Neural crest cell (in vitro differentiated cells): ENCODE measurements at regions not wholly inside any gene's neighbourhood (a gene's known extent, or its start where the extent isn't known, plus 50 kb on each side); places are given as distances from the start of the nearest gene placed in this dataset.

Source experiments
- DNase-seq: peaks from one replicate; pipeline ENCODE4 v3.0.0; 2021; ENCODE audit warnings: low read depth, mixed read lengths, low spot score
- H3K27ac Mint-ChIP-seq: one replicate; pipeline ENCODE4 v1.8.0; 2021; ENCODE audit warnings: mild to moderate bottlenecking, mixed read lengths; ENCODE audit not compliant: unreplicated experiment
- H3K27me3 Mint-ChIP-seq: 2 replicates; pipeline ENCODE4 v1.8.0; 2021; ENCODE audit warnings: low read depth, mild to moderate bottlenecking, mixed read lengths
- H3K36me3 Mint-ChIP-seq: 2 replicates; pipeline ENCODE4 v1.8.0; 2021; ENCODE audit warnings: low read depth, mild to moderate bottlenecking, mixed read lengths
- H3K4me1 Mint-ChIP-seq: 2 replicates; pipeline ENCODE4 v1.8.0; 2021; ENCODE audit warnings: mixed read lengths
- H3K4me3 Mint-ChIP-seq: one replicate; pipeline ENCODE4 v1.8.0; 2021; ENCODE audit warnings: mild to moderate bottlenecking, mixed read lengths
- H3K9me3 Mint-ChIP-seq: 2 replicates; pipeline ENCODE4 v1.8.0; 2021; ENCODE audit warnings: mixed read lengths
- CTCF ChIP-seq: fragments of 200-600 bp; sonication (generic); conservative IDR thresholded peaks from 2 replicates; pipeline ENCODE4 v1.5.0; 2021; ENCODE audit warnings: antibody characterized with exemption, mild to moderate bottlenecking

GRCh38 chr7:45349090-45349489 lies 191.5 kb downstream of the RAMP3 start:
- Mint-ChIP-seq H3K4me1 (peaks cover 21% of the 10 kb centered on the region), H3K4me3 (no peak overlapping the region), H3K36me3 (no peaks in the 10 kb centered on the region), H3K27me3 (peaks cover 3% of the 10 kb centered on the region), H3K27ac (no peak overlapping the region), H3K9me3 (no peaks in the 10 kb centered on the region)
- TF ChIP-seq CTCF, result no peak
- no peak for DNase-seq

- Mint-ChIP-seq H3K27me3 (peaks cover 8% of the 10 kb centered on the region), H3K4me1 (peaks cover 21% of the 10 kb centered on the region), H3K27ac (no peak overlapping the region), H3K9me3 (no peaks in the 10 kb centered on the region), H3K4me3 (no peak overlapping the region), H3K36me3 (no peaks in the 10 kb centered on the region)
- no peak for DNase-seq
- no peak for TF ChIP-seq CTCF
Observed at GRCh38 chr7:45350896-45351295, 193.3 kb downstream of the RAMP3 start.

DNA sequence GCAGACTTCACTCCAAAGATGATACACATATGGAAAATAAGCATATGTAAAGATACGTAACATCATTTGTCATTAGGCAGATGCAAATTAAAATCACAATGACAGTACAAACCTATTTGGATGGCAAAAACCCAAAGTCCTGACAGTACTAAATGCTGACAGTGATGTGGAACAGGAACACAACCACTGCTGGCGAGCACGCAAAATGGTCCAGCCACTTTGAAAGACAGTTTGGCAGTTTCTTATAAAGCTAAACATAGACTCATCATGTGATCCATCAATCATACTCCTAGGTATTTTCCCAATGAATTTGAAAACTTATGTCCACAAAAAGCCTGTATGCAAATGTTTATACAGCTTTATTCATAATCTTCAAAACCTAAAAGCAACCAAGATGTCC lies 200.7 kb downstream of the RAMP3 start:
- TF ChIP-seq CTCF, result no peak
- Mint-ChIP-seq H3K27me3 (peaks cover 14% of the 10 kb centered on the region), H3K4me1 (no peaks in the 10 kb centered on the region), H3K27ac (no peak overlapping the region), H3K36me3 (no peaks in the 10 kb centered on the region), H3K9me3 (no peaks in the 10 kb centered on the region), H3K4me3 (no peak overlapping the region)
- DNase-seq, result no peak

DNA sequence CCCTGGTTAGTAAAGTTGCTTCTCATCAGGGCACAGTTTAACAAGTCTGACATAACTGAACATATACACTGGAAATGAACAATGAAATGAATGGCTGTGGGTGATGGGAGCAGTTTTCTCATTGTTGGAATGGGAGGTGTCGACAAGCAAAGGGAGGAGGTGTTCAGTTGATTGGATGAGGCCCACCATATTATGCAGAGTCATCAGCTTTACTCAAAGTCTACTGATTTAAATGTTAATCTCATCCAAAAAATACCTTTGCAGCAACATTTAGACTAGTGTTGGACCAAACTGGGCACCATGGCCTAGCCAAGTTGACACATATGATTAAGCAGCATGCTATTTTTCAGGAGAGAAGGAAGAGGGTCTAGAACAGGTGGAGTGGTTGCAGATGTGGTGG lies 201.7 kb downstream of the RAMP3 start:
- Mint-ChIP-seq H3K4me3 (no peak overlapping the region), H3K27ac (no peak overlapping the region), H3K9me3 (no peaks in the 10 kb centered on the region), H3K4me1 (no peaks in the 10 kb centered on the region), H3K27me3 (peaks cover 9% of the 10 kb centered on the region), H3K36me3 (no peaks in the 10 kb centered on the region)
- TF ChIP-seq CTCF, result no peak
- DNase-seq, result no peak

DNA sequence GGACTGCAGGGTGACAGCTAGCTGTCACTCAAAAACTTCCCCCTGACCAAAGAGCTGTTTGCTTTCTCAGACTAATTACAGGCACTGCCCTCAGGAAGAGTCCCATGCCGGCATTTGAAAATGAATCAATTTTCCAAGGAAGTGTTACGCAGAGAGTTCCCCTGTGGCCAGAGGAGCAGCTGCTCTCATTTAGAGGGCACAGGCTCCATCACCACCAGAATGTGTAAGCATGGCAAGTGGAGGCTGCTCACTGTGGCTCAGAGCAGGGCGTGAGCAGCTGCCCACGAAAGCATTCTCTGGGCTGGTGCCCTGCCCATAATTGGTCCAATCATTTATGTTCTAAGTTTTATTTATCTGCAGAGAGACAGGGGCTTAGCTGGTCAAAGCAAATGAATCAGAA lies 202.2 kb downstream of the RAMP3 start:
- H3K36me3 Mint-ChIP-seq, result no peaks in the 10 kb centered on the region
- H3K27ac Mint-ChIP-seq, result no peak overlapping the region
- no peak for TF ChIP-seq CTCF
- no peak overlapping the region for H3K4me3 Mint-ChIP-seq
- H3K9me3 Mint-ChIP-seq, result no peaks in the 10 kb centered on the region
- H3K27me3 Mint-ChIP-seq, result peaks cover 9% of the 10 kb centered on the region
- DNase-seq, result no peak
- H3K4me1 Mint-ChIP-seq, result no peaks in the 10 kb centered on the region

GRCh38 chr7:45363669-45364068 lies 206.1 kb downstream of the RAMP3 start:
- Mint-ChIP-seq H3K9me3 (no peaks in the 10 kb centered on the region), H3K27ac (no peak overlapping the region), H3K36me3 (no peaks in the 10 kb centered on the region), H3K27me3 (peaks cover 2% of the 10 kb centered on the region), H3K4me3 (no peak overlapping the region), H3K4me1 (no peaks in the 10 kb centered on the region)
- no peak for TF ChIP-seq CTCF
- no peak for DNase-seq
